GM12892 (cell line): ENCODE measurements at regions not wholly inside any gene's neighbourhood (a gene's known extent, or its start where the extent isn't known, plus 50 kb on each side); places are given as distances from the start of the nearest gene placed in this dataset.

Source experiments
- POLR2A ChIP-seq: IDR thresholded peaks from 2 replicates; pipeline ENCODE4 v1.6.1; 2011; ENCODE audit warnings: low read depth, low read length, control low read depth
- POLR2AphosphoS5 ChIP-seq: IDR thresholded peaks from 2 replicates; pipeline ENCODE4 v1.6.1; 2011; ENCODE audit warnings: low read depth, low read length, control low read depth

DNA sequence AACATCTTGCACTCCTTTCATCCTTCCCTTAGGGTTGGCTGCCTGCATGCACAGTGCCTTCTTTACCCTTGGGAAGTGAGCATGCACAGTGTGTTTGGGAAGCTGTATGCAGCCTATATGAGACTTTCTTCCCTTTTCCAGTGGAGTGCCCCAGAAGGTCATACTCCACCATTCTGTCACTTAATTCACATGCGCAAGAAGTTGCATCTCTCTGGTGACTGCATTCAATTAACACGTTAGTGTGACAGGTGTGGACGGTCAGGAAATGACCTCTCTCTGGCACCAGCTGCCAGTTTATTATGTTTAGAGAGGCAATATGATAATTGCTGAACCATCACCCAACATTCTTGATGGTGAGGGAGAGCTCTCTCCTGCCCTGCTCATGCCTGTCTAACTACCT, 770.0 kb downstream of the FLRT2 start:
- TF ChIP-seq POLR2A (no peak), POLR2AphosphoS5 (no peak)
